C4-2B (cell line): ENCODE measurements at regions not wholly inside any gene's neighbourhood (a gene's known extent, or its start where the extent isn't known, plus 50 kb on each side); places are given as distances from the start of the nearest gene placed in this dataset.

ENCODE experiments used
- CTCF ChIP-seq: fragments of 450-650 bp; conservative IDR thresholded peaks from 2 replicates; pipeline ENCODE4 v1.5.1; 2017; ENCODE audit warnings: mild to moderate bottlenecking
- ZFX ChIP-seq: fragments of 450-650 bp; IDR thresholded peaks from 2 replicates; pipeline ENCODE4 v1.6.1; 2017

- no peak for TF ChIP-seq CTCF
- TF ChIP-seq ZFX = no peak
These were observed 339.9 kb upstream of the ARID1B start for GRCh38 chr6:156437121-156437879.
